ENCODE measurements at regions not wholly inside any gene's neighbourhood (a gene's known extent, or its start where the extent isn't known, plus 50 kb on each side); places are given as distances from the start of the nearest gene placed in this dataset.

DNA sequence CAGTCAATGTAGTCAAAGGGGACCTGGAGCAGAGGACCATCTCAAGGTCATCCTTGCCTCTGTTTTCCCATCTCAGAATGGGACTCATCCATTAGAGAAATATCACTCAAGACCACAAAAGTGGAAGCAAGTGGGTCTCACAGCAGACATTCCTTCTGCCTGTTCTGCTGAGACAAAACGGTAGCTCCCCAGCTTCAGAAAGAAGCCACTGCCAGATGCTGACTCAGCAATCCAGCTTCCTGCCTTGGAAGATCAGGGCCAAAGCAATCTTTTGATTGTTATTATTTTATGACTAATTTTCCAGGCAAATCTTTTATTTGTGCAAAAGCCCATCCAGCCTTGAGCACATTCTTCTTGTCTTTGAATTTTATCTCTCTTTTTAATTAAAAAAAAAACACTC is 86.8 kb downstream of the CCT6B start:
- H3K4me3 Mint-ChIP-seq: no peak overlapping the region
- H3K9me3 Mint-ChIP-seq: peaks cover 12% of the 10 kb centered on the region in 2 experiments; a peak in 4 of 5 replicates
- peaks cover 21% of the 10 kb centered on the region for H3K27me3 Mint-ChIP-seq (ENCODE audit: low read depth)
- no peak overlapping the region for H3K23ac ChIP-seq (ENCODE audit: insufficient read length, low read depth, low read length)
- no peak overlapping the region for H4K91ac ChIP-seq (ENCODE audit: insufficient read length, low read depth, low read length)
- no peaks in the 10 kb centered on the region for H4K20me1 ChIP-seq (ENCODE audit: control insufficient read depth, insufficient read depth, insufficient read length)
- H2BK12ac ChIP-seq (ENCODE audit: insufficient read length, low read depth, low read length): no peak overlapping the region
- no peak overlapping the region for H3K4me2 ChIP-seq (ENCODE audit: insufficient read depth, insufficient read length, low read length)
- H3K14ac ChIP-seq (ENCODE audit: insufficient read depth, low read length): no peak overlapping the region
- H3K36me3 Mint-ChIP-seq (ENCODE audit: insufficient read depth in 1 of 3, low read depth in 3 of 3): peaks cover 0 to 10% (median 0%) of the 10 kb centered on the region in 3 experiments; a peak in 4 of 7 replicates
- H4K5ac ChIP-seq (ENCODE audit: insufficient read length, low read depth, low read length): no peak overlapping the region
- H3K23me2 ChIP-seq (ENCODE audit: insufficient read length, low read depth, low read length, poor library complexity, severe bottlenecking): no peaks in the 10 kb centered on the region
- no peaks in the 10 kb centered on the region; the same call in 1 of the 2 replicates for H3K27me3 ChIP-seq (ENCODE audit: insufficient read depth, low read length)
- H2AK5ac ChIP-seq (ENCODE audit: insufficient read length, low read length): no peak overlapping the region
- H2BK5ac ChIP-seq (ENCODE audit: insufficient read length, low read length): no peak overlapping the region
- H3K18ac ChIP-seq (ENCODE audit: insufficient read length, low read depth, low read length): no peak overlapping the region
- H3K9ac ChIP-seq (ENCODE audit: extremely low read depth, insufficient read length, low read length): no peak overlapping the region
- H4K8ac ChIP-seq (replicated peaks; ENCODE audit: insufficient read length, low read depth, low read length): no peak overlapping the region
- TF ChIP-seq CTCF (conservative IDR thresholded peaks at IDR 0.05): no peak
- no peak overlapping the region for H3T11ph ChIP-seq (ENCODE audit: low read length)
- peaks cover 12 to 19% of the 10 kb centered on the region in 2 experiments for H3K4me1 Mint-ChIP-seq
- H2AFZ ChIP-seq (ENCODE audit: low read length): no peak overlapping the region
- no peak overlapping the region for H3K27ac ChIP-seq (ENCODE audit: insufficient read length, low read depth, low read length)
- H3K79me1 ChIP-seq (ENCODE audit: insufficient read depth, low read depth, low read length, poor library complexity, severe bottlenecking): no peaks in the 10 kb centered on the region
- H3K4ac ChIP-seq (ENCODE audit: low read depth, low read length): no peak overlapping the region
- H2BK120ac ChIP-seq (ENCODE audit: low read depth, low read length, poor library complexity, severe bottlenecking): no peak overlapping the region
- no peak overlapping the region for H2BK20ac ChIP-seq (ENCODE audit: low read depth, low read length, poor library complexity, severe bottlenecking)
- no peak overlapping the region for H2BK15ac ChIP-seq (ENCODE audit: low read depth, low read length)
- H3K27ac Mint-ChIP-seq: no peak overlapping the region
- no CpG with 5 or more reads among the region's 1 CpG for WGBS (ENCODE audit: extremely low coverage, insufficient read length, low lambda C conversion rate)
- no peaks in the 10 kb centered on the region for H3K4me1 ChIP-seq (ENCODE audit: insufficient read depth, low read length)
- DNase-seq: no peak
- no peaks in the 10 kb centered on the region for H3K9me3 ChIP-seq (ENCODE audit: control insufficient read depth, low read depth, low read length)
- H3K79me2 ChIP-seq (ENCODE audit: insufficient read depth, low read length): no peaks in the 10 kb centered on the region
- no peak overlapping the region for H3K56ac ChIP-seq (ENCODE audit: insufficient read length, low read depth, low read length)

Measured in H9 (cell line).